HK-2 (cell line): ENCODE measurements at regions not wholly inside any gene's neighbourhood (a gene's known extent, or its start where the extent isn't known, plus 50 kb on each side); places are given as distances from the start of the nearest gene placed in this dataset.
"Not testable (repeated sequence)": the region's sequence is repeated elsewhere in the genome, so short reads cannot be mapped to it uniquely, and the experiment has no call there.

Experiments used
- DNase-seq: peaks from one replicate; pipeline ENCODE4 v3.0.0-alpha.2; 2018; ENCODE audit not compliant: unreplicated experiment

DNA sequence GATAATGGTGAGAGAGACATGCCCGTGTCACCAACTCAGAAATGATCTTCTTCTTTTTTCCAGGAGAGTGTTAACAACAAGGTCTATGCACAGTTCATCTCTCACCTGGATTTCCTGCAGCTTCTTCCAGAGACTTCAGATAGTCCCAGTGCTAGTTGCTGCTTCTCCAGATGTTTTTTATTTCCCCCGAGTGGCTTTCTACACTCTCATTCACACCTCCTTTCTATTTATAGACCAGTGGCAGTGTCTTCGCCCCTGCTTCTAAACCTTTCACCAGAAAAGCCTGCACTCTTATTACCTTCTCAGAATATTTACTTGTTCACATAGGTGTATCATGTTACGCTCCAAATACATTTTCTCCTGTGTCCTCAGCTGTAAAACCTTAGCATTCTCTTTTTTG lies 558.8 kb upstream of the CHAC2 start:
- DNase-seq = no peak

GRCh38 chr2:53206226-53206625 lies 561.4 kb upstream of the CHAC2 start:
- DNase-seq = not testable (repeated sequence)

DNA sequence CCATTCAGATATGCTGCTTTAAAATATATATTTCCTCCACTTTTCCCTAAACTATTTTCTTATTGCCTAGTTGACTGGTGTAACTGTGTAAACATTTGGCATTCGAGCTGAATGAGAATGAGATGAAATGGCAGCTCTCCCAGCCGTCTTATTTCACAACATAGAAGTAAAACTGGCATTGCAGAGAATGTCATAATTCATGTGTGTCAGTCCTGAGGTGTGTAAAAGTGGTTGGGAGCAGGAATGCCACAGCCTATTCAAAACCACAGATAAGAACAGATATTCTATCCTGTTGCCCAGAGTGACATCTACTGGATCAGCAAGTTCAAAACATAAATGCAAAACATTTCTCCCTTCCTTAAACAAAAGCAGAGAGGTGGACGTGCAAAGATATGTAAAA lies 565.5 kb upstream of the CHAC2 start:
- peak; percentile 16 for DNase-seq

GRCh38 chr2:53200072-53200471 lies 567.5 kb upstream of the CHAC2 start:
- no peak for DNase-seq

DNA sequence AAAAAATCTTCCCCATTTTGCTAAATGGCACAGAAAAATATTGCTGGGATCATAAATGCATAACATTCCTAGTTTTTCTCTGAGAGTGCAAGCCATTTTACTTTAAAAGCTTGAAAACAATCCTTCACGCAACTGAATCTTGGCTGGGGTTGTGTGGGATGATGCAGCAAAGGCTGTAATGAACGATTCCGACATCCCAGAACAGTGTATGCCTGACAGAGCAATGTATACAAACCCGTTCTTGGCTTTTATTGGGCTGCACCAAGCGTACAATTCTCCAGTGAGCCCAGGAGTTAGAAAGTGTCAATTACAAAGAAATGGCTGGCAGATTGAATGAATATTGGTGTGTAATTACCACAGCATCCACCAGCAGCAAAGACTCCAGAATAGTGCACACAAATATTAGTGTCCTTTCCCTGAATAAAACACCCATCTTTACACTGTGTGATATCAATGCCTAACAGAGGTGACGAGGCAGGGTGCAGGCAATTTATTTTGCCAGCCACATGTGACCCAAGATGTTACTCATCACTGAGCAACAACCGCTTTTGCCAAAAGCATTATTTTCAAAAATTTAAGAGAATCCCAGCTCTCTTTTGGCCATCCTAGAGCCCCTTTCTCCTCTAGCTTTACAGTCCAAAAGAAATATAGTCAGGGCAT lies 578.6 kb upstream of the CHAC2 start:
- DNase-seq = no peak

DNA sequence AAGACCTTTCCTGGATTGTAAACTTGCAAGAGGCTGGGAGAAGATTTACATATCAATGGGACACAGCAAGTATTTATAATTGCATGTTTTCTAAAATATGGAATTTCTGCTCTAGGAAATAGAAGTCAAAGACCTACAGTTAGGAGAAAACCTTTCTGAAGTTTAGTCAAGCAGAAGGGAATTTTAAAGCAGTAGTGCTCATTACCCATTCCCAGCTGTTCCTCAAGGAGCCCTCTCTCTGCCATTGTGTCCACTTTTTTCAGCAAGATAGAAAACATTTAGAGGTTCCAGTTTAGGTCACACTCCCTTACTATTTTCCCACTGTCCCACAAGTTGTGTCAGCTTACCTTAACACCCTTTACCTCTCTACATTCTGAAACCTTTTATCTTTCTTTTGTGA lies 584.0 kb upstream of the CHAC2 start:
- no peak for DNase-seq

DNA sequence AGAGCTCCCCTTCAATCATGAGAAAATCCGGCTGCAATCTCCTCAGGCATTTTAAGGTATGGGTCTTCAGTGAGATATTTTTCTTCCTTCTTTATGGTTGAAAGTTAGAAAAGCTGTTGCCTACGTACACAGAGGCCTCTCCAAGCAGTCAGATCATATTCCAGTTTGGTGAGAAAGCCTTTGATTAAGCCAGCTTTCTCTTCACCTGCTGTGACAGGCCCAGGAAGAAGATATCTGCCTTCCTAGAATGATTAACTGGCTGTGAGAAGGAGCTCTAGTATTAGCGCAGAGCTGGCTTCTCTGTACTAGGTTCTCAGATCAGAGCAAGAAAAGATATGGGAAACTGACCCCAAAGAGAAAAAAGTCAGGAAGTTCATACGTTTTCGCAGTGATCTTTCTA lies 585.0 kb upstream of the CHAC2 start:
- DNase-seq = no peak

DNA sequence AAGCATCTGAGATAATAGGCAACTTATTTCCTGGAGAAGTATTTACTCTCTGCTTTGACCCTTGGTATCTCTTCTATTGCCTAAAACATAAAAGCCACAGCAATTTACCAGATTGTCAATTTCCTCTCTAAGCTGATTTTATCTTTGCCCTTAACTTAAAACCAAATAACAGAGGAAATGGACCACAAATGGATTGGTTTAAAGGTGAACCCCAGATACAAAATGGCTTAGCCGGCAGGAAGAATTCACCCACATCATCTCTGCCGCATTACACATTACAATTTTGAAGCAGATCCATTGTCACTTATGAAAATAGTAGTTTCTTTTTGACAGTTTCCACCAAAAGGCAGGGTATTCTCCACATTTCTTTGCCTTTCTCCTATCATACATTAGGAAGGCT lies 585.8 kb upstream of the CHAC2 start:
- no peak for DNase-seq

- DNase-seq = no peak
Measured at GRCh38 chr2:53177327-53177726, 590.3 kb upstream of the CHAC2 start.

DNA sequence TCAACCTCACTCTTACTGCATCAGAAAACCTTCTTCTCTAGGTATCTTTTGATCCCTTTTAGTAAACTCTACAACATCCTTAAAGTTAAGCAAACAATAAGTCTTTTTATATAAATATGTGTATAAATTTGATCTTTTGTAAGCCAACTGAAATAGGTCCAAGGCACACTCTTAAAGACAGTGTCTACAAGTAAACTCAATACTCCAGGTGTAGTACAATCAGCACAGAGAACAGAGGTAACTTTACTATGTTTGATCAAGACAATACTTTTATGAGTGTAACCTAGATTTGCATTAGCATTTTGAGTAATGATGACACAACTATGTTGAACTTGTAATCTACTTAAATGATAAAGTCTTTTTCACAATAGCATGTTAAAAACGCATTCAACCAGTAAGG lies 593.1 kb upstream of the CHAC2 start:
- no peak for DNase-seq

- no peak for DNase-seq
Measured at GRCh38 chr2:53173698-53174455, 593.7 kb upstream of the CHAC2 start.

- no peak for DNase-seq
Measured at GRCh38 chr2:53173091-53173490, 594.5 kb upstream of the CHAC2 start.

DNA sequence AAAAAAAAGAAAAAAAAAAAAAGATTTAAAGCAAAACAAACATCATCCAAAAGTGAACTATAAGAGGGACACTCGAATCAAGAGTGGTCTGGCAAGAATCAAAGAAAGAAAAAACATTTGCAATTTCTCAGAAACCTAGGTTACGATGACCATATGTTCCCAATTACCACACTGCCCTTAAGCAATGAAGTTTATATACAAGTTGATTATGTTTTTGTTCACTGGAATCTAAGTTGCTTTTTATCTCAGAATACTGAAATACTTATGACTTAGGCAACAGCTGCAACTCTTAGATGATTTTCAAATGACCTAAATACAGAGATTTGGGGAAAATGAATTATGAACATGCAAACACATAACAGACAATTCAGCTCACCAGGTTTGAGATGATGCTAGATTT lies 597.1 kb upstream of the CHAC2 start:
- DNase-seq = no peak

DNA sequence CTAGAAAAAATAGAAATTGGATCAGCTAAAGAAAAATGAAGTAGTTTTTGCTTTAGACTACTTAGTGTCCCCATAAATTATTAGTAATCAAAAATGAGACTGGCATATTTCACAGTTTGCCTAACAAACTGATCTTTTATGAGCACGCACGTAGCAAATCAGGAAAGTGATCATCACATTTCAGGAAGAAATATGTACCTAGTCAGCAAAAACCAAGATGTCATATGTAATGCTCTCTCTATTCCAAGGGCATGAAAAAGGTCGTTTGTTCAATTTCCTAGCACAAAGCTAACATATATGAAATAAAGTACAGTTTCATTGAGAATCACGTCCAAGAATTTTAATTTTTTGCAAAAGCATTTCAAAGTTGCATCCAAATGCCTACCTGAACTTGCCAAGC lies 600.4 kb upstream of the CHAC2 start:
- DNase-seq = no peak

GRCh38 chr2:53150146-53150545 lies 617.5 kb upstream of the CHAC2 start:
- no peak for DNase-seq

- DNase-seq = no peak
Measured at GRCh38 chr2:53148221-53148620, 619.4 kb upstream of the CHAC2 start.

DNA sequence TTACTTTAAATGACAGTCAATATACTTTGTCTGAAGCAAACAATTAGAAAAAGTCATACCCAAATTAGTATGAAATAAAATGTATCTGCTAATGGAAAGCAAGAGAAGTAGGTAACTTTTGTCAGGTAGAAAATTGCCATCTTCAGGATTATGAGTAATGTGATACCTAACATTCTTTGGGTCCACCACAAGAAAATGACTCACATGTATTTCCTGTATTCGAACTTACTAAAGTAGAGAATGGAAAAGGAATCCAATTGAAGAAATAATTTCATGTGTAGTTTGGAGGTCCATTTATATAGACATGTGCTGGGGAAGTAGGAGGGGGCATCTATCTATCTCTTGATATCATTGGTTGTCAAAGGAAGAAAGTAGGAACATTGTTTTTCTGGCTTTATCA lies 636.2 kb upstream of the CHAC2 start:
- no peak for DNase-seq

DNA sequence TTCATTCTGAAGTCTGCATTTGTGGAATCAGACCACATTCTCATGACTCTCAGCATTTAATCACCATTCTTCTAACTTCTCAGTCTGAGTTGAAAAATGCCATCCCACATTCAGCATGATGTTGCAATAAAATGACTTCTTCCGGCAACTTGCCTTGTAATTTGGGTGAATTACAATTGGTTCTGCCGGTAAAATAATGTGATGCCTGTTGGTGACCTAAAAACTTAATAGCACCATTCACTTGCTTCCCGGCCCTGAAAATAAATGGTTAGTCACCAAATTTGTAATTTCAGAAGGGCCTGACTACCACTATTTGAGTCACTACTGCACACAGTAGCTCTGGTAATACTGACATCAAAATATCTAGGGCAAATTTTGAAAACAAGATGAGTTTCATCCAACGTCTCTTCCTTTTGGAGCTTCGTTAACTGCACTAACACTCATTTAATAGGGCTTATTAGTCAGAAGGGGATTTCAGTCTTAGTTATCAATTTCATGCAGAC lies 637.1 kb upstream of the CHAC2 start:
- DNase-seq = no peak

- no peak for DNase-seq
Measured at GRCh38 chr2:53129851-53130250, 637.8 kb upstream of the CHAC2 start.

DNA sequence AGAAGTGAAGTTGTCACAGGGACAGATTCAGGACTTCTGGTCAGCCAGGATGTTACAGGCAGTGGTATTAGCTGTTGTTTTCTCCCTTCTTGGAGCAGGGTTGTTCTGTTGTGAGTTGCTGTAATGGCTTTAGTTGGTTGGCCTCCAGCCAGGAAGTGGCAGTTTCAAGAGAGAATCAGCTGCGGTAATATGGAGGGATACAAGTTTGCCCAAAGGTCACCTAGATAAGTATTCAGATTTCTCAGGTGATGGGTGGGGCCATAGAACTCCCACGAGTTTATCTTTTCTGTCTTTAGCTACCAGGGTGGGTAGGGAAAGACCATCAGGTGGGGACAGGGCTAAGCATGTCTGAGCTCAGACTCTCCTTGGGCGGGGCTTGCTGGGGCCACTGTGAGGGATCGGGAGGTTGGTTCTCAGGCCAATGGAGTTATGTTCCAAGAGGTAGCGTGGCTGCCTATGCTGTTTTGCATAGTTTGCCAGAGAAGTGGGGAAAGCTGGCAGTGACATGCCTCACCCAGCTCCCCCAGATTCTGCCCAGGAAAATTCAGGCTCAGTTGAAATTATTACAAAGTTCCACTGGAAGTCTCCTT lies 640.4 kb upstream of the CHAC2 start:
- no peak for DNase-seq

GRCh38 chr2:53114991-53115390 lies 652.6 kb upstream of the CHAC2 start:
- DNase-seq = no peak

- DNase-seq = no peak
Measured at GRCh38 chr2:53114582-53114981, 653.0 kb upstream of the CHAC2 start.

DNA sequence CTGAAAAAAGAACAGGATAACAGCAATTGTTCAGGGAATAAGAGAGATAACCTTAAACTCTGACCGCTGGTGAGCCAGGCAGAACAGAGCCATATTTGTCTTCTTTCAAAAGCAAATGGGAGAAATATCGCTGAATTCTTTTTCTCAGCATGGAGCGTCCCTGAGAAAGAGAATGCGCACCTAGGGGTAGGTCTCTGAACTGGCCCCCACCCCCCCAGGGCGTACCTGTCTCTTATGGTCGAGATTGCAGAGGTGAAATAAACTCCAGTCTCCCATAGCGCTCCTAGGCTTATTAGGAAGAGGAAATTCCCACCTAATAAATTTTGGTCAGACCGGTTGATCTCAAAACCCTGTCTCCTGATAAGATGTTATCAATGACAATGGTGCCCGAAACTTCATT lies 655.2 kb upstream of the CHAC2 start:
- not testable (repeated sequence) for DNase-seq
